ENCODE measurements at regions not wholly inside any gene's neighbourhood (a gene's known extent, or its start where the extent isn't known, plus 50 kb on each side); places are given as distances from the start of the nearest gene placed in this dataset.

GRCh38 chrX:128870361-128870760 lies 652.9 kb downstream of the SMARCA1 start:
- TF ChIP-seq, protein P1, sequence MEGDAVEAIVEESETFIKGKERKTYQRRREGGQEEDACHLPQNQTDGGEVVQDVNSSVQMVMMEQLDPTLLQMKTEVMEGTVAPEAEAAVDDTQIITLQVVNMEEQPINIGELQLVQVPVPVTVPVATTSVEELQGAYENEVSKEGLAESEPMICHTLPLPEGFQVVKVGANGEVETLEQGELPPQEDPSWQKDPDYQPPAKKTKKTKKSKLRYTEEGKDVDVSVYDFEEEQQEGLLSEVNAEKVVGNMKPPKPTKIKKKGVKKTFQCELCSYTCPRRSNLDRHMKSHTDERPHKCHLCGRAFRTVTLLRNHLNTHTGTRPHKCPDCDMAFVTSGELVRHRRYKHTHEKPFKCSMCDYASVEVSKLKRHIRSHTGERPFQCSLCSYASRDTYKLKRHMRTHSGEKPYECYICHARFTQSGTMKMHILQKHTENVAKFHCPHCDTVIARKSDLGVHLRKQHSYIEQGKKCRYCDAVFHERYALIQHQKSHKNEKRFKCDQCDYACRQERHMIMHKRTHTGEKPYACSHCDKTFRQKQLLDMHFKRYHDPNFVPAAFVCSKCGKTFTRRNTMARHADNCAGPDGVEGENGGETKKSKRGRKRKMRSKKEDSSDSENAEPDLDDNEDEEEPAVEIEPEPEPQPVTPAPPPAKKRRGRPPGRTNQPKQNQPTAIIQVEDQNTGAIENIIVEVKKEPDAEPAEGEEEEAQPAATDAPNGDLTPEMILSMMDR (IDR thresholded peaks at IDR 0.05), result no peak

- TF ChIP-seq, protein P1 (IDR thresholded peaks at IDR 0.05), result no peak
Measured at GRCh38 chrX:128862557-128862956, 660.7 kb downstream of the SMARCA1 start.

DNA sequence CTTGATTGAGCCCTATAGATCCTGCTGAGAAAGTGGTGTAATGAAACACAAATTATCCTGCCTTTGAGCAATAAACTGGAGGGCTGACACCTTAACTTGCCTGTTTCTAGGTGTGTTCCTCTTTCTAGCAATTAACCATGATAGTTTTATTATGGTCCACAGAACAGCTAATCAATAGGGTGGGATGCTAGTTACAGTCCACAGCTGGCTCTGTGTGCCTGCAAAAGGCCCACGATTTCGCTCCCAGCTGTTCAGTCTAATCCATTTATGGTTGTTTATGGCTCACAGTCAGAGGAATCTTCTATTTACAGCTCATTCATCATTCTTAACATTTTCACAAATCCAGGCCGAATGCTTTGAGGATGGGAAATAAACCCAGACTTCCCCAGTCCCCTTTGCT lies 674.9 kb downstream of the SMARCA1 start:
- TF ChIP-seq, protein P1 (IDR thresholded peaks at IDR 0.05), result no peak

DNA sequence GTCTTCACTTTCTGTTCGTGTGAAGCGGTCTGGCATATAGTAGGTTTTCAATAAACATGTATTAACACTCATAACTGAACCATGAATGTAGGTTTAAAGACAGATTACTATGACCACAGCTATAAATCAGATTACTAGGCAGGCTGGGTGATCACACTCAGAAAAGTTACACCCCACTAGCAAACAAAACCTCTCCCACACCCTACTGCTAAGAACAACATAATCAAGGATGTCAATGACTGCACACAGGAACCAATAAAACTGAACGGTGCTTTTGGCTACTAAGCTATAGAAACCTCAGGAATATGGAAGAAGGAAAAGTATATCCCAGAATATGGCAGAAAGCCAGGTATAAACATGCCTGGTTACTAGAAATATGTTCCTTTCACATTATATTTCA lies 676.9 kb downstream of the SMARCA1 start:
- TF ChIP-seq, protein P1 (IDR thresholded peaks at IDR 0.05), result no peak

GRCh38 chrX:128818690-128819089 lies 704.6 kb downstream of the SMARCA1 start:
- TF ChIP-seq, protein P1 (IDR thresholded peaks at IDR 0.05), result no peak

DNA sequence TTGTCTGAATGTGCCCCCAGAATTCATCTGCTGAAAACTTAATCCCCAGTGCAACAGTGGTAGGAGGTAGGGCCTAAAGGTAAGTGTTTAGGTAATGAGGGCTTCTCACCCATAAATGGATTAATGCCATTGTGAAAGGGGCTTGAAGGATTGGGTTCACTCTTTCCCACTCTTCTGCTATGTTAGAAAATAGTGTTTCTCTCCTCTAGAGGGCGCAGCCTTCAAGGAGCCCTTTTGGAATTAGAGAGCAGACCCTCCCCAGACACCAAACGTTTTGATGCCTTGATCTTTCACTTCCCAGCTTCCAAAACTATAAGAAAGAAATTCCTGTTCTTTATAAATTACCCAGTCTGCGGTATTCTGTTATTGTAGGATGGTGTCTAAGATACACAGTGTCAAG lies 706.4 kb downstream of the SMARCA1 start:
- TF ChIP-seq, protein P1 (IDR thresholded peaks at IDR 0.05), result peak; percentile 45; the same call in 1 of the 2 replicates

DNA sequence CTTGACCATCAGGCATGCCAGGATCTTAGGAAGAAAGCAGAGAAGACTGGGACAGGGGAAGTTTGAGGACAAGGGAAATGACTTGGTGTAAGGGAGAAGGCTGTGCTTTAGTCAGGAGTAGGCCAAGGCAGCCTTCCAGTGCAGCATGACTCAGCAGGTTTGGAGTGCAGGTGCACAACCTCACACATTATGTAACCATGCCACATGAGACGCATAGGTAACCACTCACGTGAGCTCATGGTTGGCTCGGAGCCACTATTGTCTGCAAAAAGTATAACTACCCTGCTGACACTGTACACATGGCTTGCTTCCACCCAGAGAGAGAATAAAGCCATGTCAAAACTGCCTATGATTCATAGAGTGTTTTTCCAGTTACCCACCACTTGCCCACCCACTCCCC lies 715.9 kb downstream of the SMARCA1 start:
- TF ChIP-seq, protein P1 (IDR thresholded peaks at IDR 0.05), result no peak

DNA sequence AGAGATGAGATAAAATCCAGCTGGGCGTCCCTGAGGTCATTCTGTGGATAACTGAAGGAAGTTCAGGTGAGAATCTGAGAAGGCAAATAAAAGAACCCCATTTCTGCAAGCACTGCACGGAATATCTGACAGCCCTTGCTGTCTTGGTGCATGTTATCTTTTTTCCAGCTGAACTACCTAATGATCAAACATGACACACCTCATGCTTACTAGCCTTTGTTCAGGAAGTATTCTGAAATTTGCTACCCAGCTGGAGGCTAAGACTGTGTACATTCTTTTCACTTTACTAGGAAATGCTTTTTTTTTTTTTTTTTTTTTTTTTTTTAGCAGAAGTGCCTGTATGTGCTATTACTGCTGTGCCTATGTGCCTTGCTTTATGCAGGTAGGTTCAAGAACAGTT lies 718.1 kb downstream of the SMARCA1 start:
- TF ChIP-seq, protein P1 (IDR thresholded peaks at IDR 0.05), result no peak
